Mesodermal cell (in vitro differentiated cells): ENCODE measurements at regions not wholly inside any gene's neighbourhood (a gene's known extent, or its start where the extent isn't known, plus 50 kb on each side); places are given as distances from the start of the nearest gene placed in this dataset.

Experiments
- H3K27ac ChIP-seq: 2 replicates; pipeline ENCODE4 v1.7.0; 2013; ENCODE audit warnings: mild to moderate bottlenecking, low read depth, low read length, moderate library complexity; ENCODE audit not compliant: severe bottlenecking
- H3K36me3 ChIP-seq: 2 replicates; pipeline ENCODE4 v1.7.1; 2013; ENCODE audit warnings: mild to moderate bottlenecking, low read length, moderate library complexity; ENCODE audit not compliant: control insufficient read depth, insufficient read depth
- H3K4me1 ChIP-seq: one replicate; pipeline ENCODE4 v1.7.1; 2013; ENCODE audit warnings: mild to moderate bottlenecking, low read length; ENCODE audit not compliant: insufficient read depth, control insufficient read depth, poor library complexity, severe bottlenecking
- H3K4me3 ChIP-seq: 2 replicates; pipeline ENCODE4 v1.7.0; 2013; ENCODE audit warnings: low read length, control low read depth, mild to moderate bottlenecking; ENCODE audit not compliant: insufficient read depth, poor library complexity, severe bottlenecking; ENCODE audit errors: extremely low read depth
- H3K9me3 ChIP-seq: 2 replicates; pipeline ENCODE4 v1.7.1; 2013; ENCODE audit warnings: mild to moderate bottlenecking, low read length, moderate library complexity; ENCODE audit not compliant: control insufficient read depth
- WGBS, 2 experiments: methylation state at CpG; one replicate each; pipeline ENCODE4 v1.1.5; 2013; ENCODE audit warnings: missing lambda C conversion rate in 2 of 2; ENCODE audit not compliant: insufficient coverage in 2 of 2; 5-methylcytosine and 5-hydroxymethylcytosine counted together

GRCh38 chr7:86282014-86282682 lies 361.6 kb upstream of the GRM3 start:
- 93% methylated on average over 20 to 29 of the region's 38 CpGs for WGBS, 2 experiments

GRCh38 chr7:86280150-86280549 lies 363.6 kb upstream of the GRM3 start:
- no peaks in the 10 kb centered on the region for H3K4me1 ChIP-seq
- H3K36me3 ChIP-seq, result no peaks in the 10 kb centered on the region
- H3K9me3 ChIP-seq, result no peaks in the 10 kb centered on the region

More at GRCh38 chr7:86282014-86282682, 361.6 kb upstream of the GRM3 start:
- no peaks in the 10 kb centered on the region for H3K36me3 ChIP-seq
- no peak overlapping the region for H3K27ac ChIP-seq
- H3K4me3 ChIP-seq, result no peak overlapping the region
- no peaks in the 10 kb centered on the region for H3K9me3 ChIP-seq
- H3K4me1 ChIP-seq, result no peaks in the 10 kb centered on the region

GRCh38 chr7:86262781-86263180 lies 380.9 kb upstream of the GRM3 start:
- no peaks in the 10 kb centered on the region for H3K36me3 ChIP-seq
- WGBS, 2 experiments, result 94% methylated on average over 2 of the region's 2 CpGs; no CpG with 5 or more reads in 1 of the 2 experiments
- H3K4me3 ChIP-seq, result no peak overlapping the region
- H3K9me3 ChIP-seq, result no peaks in the 10 kb centered on the region
- H3K27ac ChIP-seq, result no peak overlapping the region
- H3K4me1 ChIP-seq, result no peaks in the 10 kb centered on the region

More at GRCh38 chr7:86280150-86280549, 363.6 kb upstream of the GRM3 start:
- Histone ChIP-seq H3K27ac (no peak overlapping the region), H3K4me3 (no peak overlapping the region)

- WGBS, 2 experiments, result 89 to 90% methylated on average over 4 of the region's 4 CpGs
- no peaks in the 10 kb centered on the region for H3K36me3 ChIP-seq
- no peak overlapping the region for H3K27ac ChIP-seq
- H3K9me3 ChIP-seq, result no peaks in the 10 kb centered on the region
- H3K4me3 ChIP-seq, result no peak overlapping the region
- H3K4me1 ChIP-seq, result no peaks in the 10 kb centered on the region
These were observed 385.8 kb upstream of the GRM3 start for GRCh38 chr7:86257894-86258293.

GRCh38 chr7:86252406-86252805 lies 391.3 kb upstream of the GRM3 start:
- no peaks in the 10 kb centered on the region for H3K36me3 ChIP-seq
- no peak overlapping the region for H3K27ac ChIP-seq
- WGBS, 2 experiments, result 100% methylated on average over 2 of the region's 2 CpGs; no CpG with 5 or more reads in 1 of the 2 experiments
- no peak overlapping the region for H3K4me3 ChIP-seq
- no peaks in the 10 kb centered on the region for H3K4me1 ChIP-seq
- H3K9me3 ChIP-seq, result no peaks in the 10 kb centered on the region

GRCh38 chr7:86248977-86249376 lies 394.7 kb upstream of the GRM3 start:
- no CpG with 5 or more reads among the region's 1 CpG for WGBS, 2 experiments
- Histone ChIP-seq H3K4me1 (no peaks in the 10 kb centered on the region), H3K9me3 (no peaks in the 10 kb centered on the region), H3K36me3 (no peaks in the 10 kb centered on the region), H3K4me3 (no peak overlapping the region), H3K27ac (no peak overlapping the region)

- Histone ChIP-seq H3K36me3 (no peaks in the 10 kb centered on the region), H3K9me3 (no peaks in the 10 kb centered on the region), H3K27ac (no peak overlapping the region), H3K4me3 (no peak overlapping the region), H3K4me1 (no peaks in the 10 kb centered on the region)
- no CpG with 5 or more reads among the region's 1 CpG for WGBS, 2 experiments
These were observed 400.5 kb upstream of the GRM3 start for GRCh38 chr7:86243171-86243570.

- 44 to 88% methylated on average over 1 to 3 of the region's 3 CpGs for WGBS, 2 experiments
- Histone ChIP-seq H3K27ac (no peak overlapping the region), H3K4me1 (no peaks in the 10 kb centered on the region), H3K9me3 (no peaks in the 10 kb centered on the region), H3K4me3 (no peak overlapping the region), H3K36me3 (no peaks in the 10 kb centered on the region)
These were observed 417.5 kb upstream of the GRM3 start for GRCh38 chr7:86226191-86226590.

- no CpG with 5 or more reads among the region's 1 CpG for WGBS, 2 experiments
These were observed 420.9 kb upstream of the GRM3 start for GRCh38 chr7:86222806-86223205.

GRCh38 chr7:86214734-86215133 lies 429.0 kb upstream of the GRM3 start:
- 86 to 87% methylated on average over 4 of the region's 4 CpGs for WGBS, 2 experiments
- Histone ChIP-seq H3K9me3 (no peaks in the 10 kb centered on the region), H3K36me3 (no peaks in the 10 kb centered on the region), H3K27ac (no peak overlapping the region), H3K4me1 (no peaks in the 10 kb centered on the region), H3K4me3 (no peak overlapping the region)

More at GRCh38 chr7:86222806-86223205, 420.9 kb upstream of the GRM3 start:
- Histone ChIP-seq H3K4me1 (no peaks in the 10 kb centered on the region), H3K9me3 (no peaks in the 10 kb centered on the region), H3K27ac (no peak overlapping the region), H3K4me3 (no peak overlapping the region), H3K36me3 (no peaks in the 10 kb centered on the region)

GRCh38 chr7:86212976-86213375 lies 430.7 kb upstream of the GRM3 start:
- Histone ChIP-seq H3K9me3 (no peaks in the 10 kb centered on the region), H3K36me3 (no peaks in the 10 kb centered on the region), H3K4me1 (no peaks in the 10 kb centered on the region), H3K27ac (no peak overlapping the region), H3K4me3 (no peak overlapping the region)
- WGBS, 2 experiments, result 77 to 83% methylated on average over 2 of the region's 2 CpGs
